Mesenchymal stem cell (in vitro differentiated cells and primary cell): ENCODE measurements at regions not wholly inside any gene's neighbourhood (a gene's known extent, or its start where the extent isn't known, plus 50 kb on each side); places are given as distances from the start of the nearest gene placed in this dataset.
"Not testable (repeated sequence)": the region's sequence is repeated elsewhere in the genome, so short reads cannot be mapped to it uniquely, and the experiment has no call there.

ENCODE experiments used
- DNase-seq: peaks from one replicate; pipeline ENCODE4 v3.0.0-alpha.2; 2013
- H2AFZ ChIP-seq: one replicate; pipeline ENCODE4 v1.6.1; 2013; ENCODE audit warnings: low read depth, mild to moderate bottlenecking, control low read depth, inconsistent platforms, low read length, moderate library complexity
- H2AK5ac ChIP-seq: 2 replicates; pipeline ENCODE4 v1.6.1; 2013; ENCODE audit warnings: low read length, moderate library complexity, mild to moderate bottlenecking, inconsistent platforms; ENCODE audit not compliant: severe bottlenecking
- H2BK120ac ChIP-seq: one replicate; pipeline ENCODE4 v1.6.1; 2013; ENCODE audit warnings: low read depth, mild to moderate bottlenecking, inconsistent platforms, low read length, moderate library complexity
- H2BK12ac ChIP-seq, 2 experiments: one replicate each; pipeline ENCODE4 v1.6.1; 2013; ENCODE audit warnings: inconsistent platforms in 2 of 2, low read length in 2 of 2, mild to moderate bottlenecking in 2 of 2, moderate library complexity in 2 of 2, control low read depth in 1 of 2
- H2BK15ac ChIP-seq: one replicate; pipeline ENCODE4 v1.6.1; 2013; ENCODE audit warnings: mild to moderate bottlenecking, low read depth, inconsistent platforms; ENCODE audit not compliant: poor library complexity, severe bottlenecking
- H2BK5ac ChIP-seq: 2 replicates; pipeline ENCODE4 v1.6.1; 2013; ENCODE audit warnings: low read depth, mild to moderate bottlenecking, low read length, control low read depth, inconsistent platforms; ENCODE audit not compliant: poor library complexity, severe bottlenecking
- H3K14ac ChIP-seq, 2 experiments: one replicate each; pipeline ENCODE4 v1.6.1; 2013; ENCODE audit warnings: inconsistent platforms in 2 of 2, low read length in 2 of 2, control low read depth in 1 of 2, mild to moderate bottlenecking in 1 of 2, moderate library complexity in 1 of 2
- H3K18ac ChIP-seq, 2 experiments: one replicate each; pipeline ENCODE4 v1.6.1; 2013; ENCODE audit warnings: inconsistent platforms in 2 of 2, low read length in 2 of 2, control low read depth in 1 of 2, low read depth in 1 of 2, mild to moderate bottlenecking in 1 of 2
- H3K23ac ChIP-seq, 2 experiments: one replicate each; pipeline ENCODE4 v1.6.1; 2013; ENCODE audit warnings: inconsistent platforms in 2 of 2, low read length in 2 of 2, mild to moderate bottlenecking in 2 of 2, moderate library complexity in 2 of 2, control low read depth in 1 of 2
- H3K27ac ChIP-seq: 2 replicates; pipeline ENCODE4 v1.5.1; 2013; ENCODE audit warnings: mild to moderate bottlenecking, moderate library complexity, low read length, control low read depth, inconsistent platforms; ENCODE audit not compliant: poor library complexity, severe bottlenecking
- H3K27me3 ChIP-seq, 2 experiments: 2 replicates each; pipeline versions ENCODE4 v1.6.1 to v1.7.0; 2013; ENCODE audit warnings: low read length in 2 of 2, mild to moderate bottlenecking in 2 of 2, moderate library complexity in 2 of 2, control low read depth in 1 of 2, inconsistent platforms in 1 of 2; ENCODE audit not compliant: control insufficient read depth in 1 of 2, insufficient read depth in 1 of 2
- H3K36me3 ChIP-seq, 2 experiments: 2 replicates each; pipeline versions ENCODE4 v1.6.1 to v1.7.0; 2013; ENCODE audit warnings: low read length in 2 of 2, control low read depth in 1 of 2, inconsistent platforms in 1 of 2, low read depth in 1 of 2, mild to moderate bottlenecking in 1 of 2; ENCODE audit not compliant: insufficient read depth in 2 of 2, control insufficient read depth in 1 of 2
- H3K4ac ChIP-seq, 2 experiments: one replicate each; pipeline ENCODE4 v1.6.1; 2013; ENCODE audit warnings: inconsistent platforms in 2 of 2, low read length in 2 of 2, mild to moderate bottlenecking in 2 of 2, moderate library complexity in 2 of 2, control low read depth in 1 of 2, low read depth in 1 of 2
- H3K4me1 ChIP-seq: 2 replicates; pipeline ENCODE4 v1.6.1; 2013; ENCODE audit warnings: low read depth, low read length, control low read depth; ENCODE audit not compliant: control insufficient read depth, insufficient read depth
- H3K4me2 ChIP-seq: 2 replicates; pipeline ENCODE4 v1.6.1; 2013; ENCODE audit warnings: low read length, mild to moderate bottlenecking, inconsistent platforms; ENCODE audit not compliant: poor library complexity, severe bottlenecking
- H3K4me3 ChIP-seq, 2 experiments: 2 replicates each; pipeline versions ENCODE4 v1.5.1 to v1.7.0; 2013; ENCODE audit warnings: low read length in 2 of 2, mild to moderate bottlenecking in 2 of 2, control low read depth in 1 of 2, low read depth in 1 of 2; ENCODE audit not compliant: insufficient read depth in 1 of 2
- H3K79me1 ChIP-seq: replicated peaks from 2 replicates; pipeline ENCODE4 v1.6.1; 2013; ENCODE audit warnings: mild to moderate bottlenecking, control low read depth, low read length, inconsistent platforms; ENCODE audit not compliant: poor library complexity, severe bottlenecking
- H3K9ac ChIP-seq: 2 replicates; pipeline ENCODE4 v1.7.0; 2013; ENCODE audit warnings: mild to moderate bottlenecking, low read length, moderate library complexity
- H3K9me3 ChIP-seq: 2 replicates; pipeline ENCODE4 v1.7.0; 2013; ENCODE audit warnings: mild to moderate bottlenecking, low read length; ENCODE audit not compliant: control insufficient read depth
- H4K8ac ChIP-seq: one replicate; pipeline ENCODE4 v1.6.1; 2013; ENCODE audit warnings: inconsistent platforms, mild to moderate bottlenecking, low read length, moderate library complexity
- H4K91ac ChIP-seq: one replicate; pipeline ENCODE4 v1.6.1; 2013; ENCODE audit warnings: mild to moderate bottlenecking, low read length, inconsistent platforms
- WGBS: methylation state at CpG from one replicate; pipeline ENCODE4 v1.1.7; 2013; ENCODE audit warnings: mixed read lengths; 5-methylcytosine and 5-hydroxymethylcytosine counted together

- H3K23ac ChIP-seq, H2BK5ac ChIP-seq, H3K79me1 ChIP-seq, DNase-seq, H3K9me3 ChIP-seq, H2AK5ac ChIP-seq, H4K91ac ChIP-seq, H2BK12ac ChIP-seq, H3K18ac ChIP-seq, H3K14ac ChIP-seq, H4K8ac ChIP-seq, H3K9ac ChIP-seq, H3K36me3 ChIP-seq, H2AFZ ChIP-seq, H2BK120ac ChIP-seq, H3K27me3 ChIP-seq, H3K4me2 ChIP-seq, H3K27ac ChIP-seq, H3K4me1 ChIP-seq, H3K4me3 ChIP-seq, H2BK15ac ChIP-seq, H3K4ac ChIP-seq: not testable (repeated sequence)
Observed at GRCh38 chr12:125353002-125353401, 287.8 kb downstream of the AACS start.

- WGBS = no CpG with 5 or more reads among the region's 2 CpGs
Observed at GRCh38 chr12:125353871-125354270, 288.6 kb downstream of the AACS start.

GRCh38 chr12:125355614-125356013 lies 290.4 kb downstream of the AACS start:
- Histone ChIP-seq H3K4ac (no peak overlapping the region), H2BK120ac (no peak overlapping the region), H3K18ac (no peak overlapping the region), H2AK5ac (no peak overlapping the region), H4K8ac (no peak overlapping the region), H2BK15ac (no peak overlapping the region), H3K79me1 (no peaks in the 10 kb centered on the region), H2BK5ac (no peak overlapping the region), H2AFZ (no peak overlapping the region), H3K36me3 (no peaks in the 10 kb centered on the region), H3K4me1 (no peaks in the 10 kb centered on the region), H3K27me3 (no peaks in the 10 kb centered on the region), H3K4me2 (no peak overlapping the region), H4K91ac (no peak overlapping the region), H3K9me3 (peaks cover 6% of the 10 kb centered on the region), H2BK12ac (no peak overlapping the region), H3K9ac (no peak overlapping the region), H3K14ac (no peak overlapping the region), H3K4me3 (no peak overlapping the region), H3K27ac (no peak overlapping the region), H3K23ac (no peak overlapping the region)
- 61% methylated on average over 5 of the region's 7 CpGs for WGBS
- no peak for DNase-seq

More at GRCh38 chr12:125353871-125354270, 288.6 kb downstream of the AACS start:
- no peak overlapping the region for H2AK5ac ChIP-seq
- no peak overlapping the region for H3K27ac ChIP-seq
- no peak overlapping the region for H4K91ac ChIP-seq
- H2BK15ac ChIP-seq = no peak overlapping the region
- no peak overlapping the region for H3K4ac ChIP-seq
- no peak overlapping the region for H3K4me2 ChIP-seq
- no peaks in the 10 kb centered on the region for H3K4me1 ChIP-seq
- H2BK120ac ChIP-seq = no peak overlapping the region
- H3K14ac ChIP-seq = no peak overlapping the region
- no peak overlapping the region for H3K18ac ChIP-seq
- no peaks in the 10 kb centered on the region for H3K36me3 ChIP-seq
- no peak overlapping the region for H3K23ac ChIP-seq
- no peak overlapping the region for H4K8ac ChIP-seq
- no peaks in the 10 kb centered on the region for H3K79me1 ChIP-seq
- H3K4me3 ChIP-seq = no peak overlapping the region
- no peak for DNase-seq
- no peak overlapping the region for H2BK12ac ChIP-seq
- H3K27me3 ChIP-seq = no peaks in the 10 kb centered on the region
- no peak overlapping the region for H3K9ac ChIP-seq
- no peak overlapping the region for H2AFZ ChIP-seq
- peaks cover 6% of the 10 kb centered on the region for H3K9me3 ChIP-seq
- no peak overlapping the region for H2BK5ac ChIP-seq

GRCh38 chr12:125356111-125356510 lies 290.9 kb downstream of the AACS start:
- H3K4ac ChIP-seq = no peak overlapping the region
- H3K79me1 ChIP-seq = no peaks in the 10 kb centered on the region
- H2AFZ ChIP-seq = no peak overlapping the region
- no peak overlapping the region for H2AK5ac ChIP-seq
- H2BK120ac ChIP-seq = no peak overlapping the region
- no peak overlapping the region for H2BK12ac ChIP-seq
- no peak overlapping the region for H2BK5ac ChIP-seq
- H4K8ac ChIP-seq = no peak overlapping the region
- H4K91ac ChIP-seq = no peak overlapping the region
- H2BK15ac ChIP-seq = no peak overlapping the region
- H3K4me3 ChIP-seq = no peak overlapping the region
- H3K27ac ChIP-seq = no peak overlapping the region
- 80% methylated on average over 3 of the region's 4 CpGs for WGBS
- DNase-seq = no peak
- H3K4me2 ChIP-seq = no peak overlapping the region
- H3K36me3 ChIP-seq = no peaks in the 10 kb centered on the region
- no peaks in the 10 kb centered on the region for H3K4me1 ChIP-seq
- peaks cover 6% of the 10 kb centered on the region for H3K9me3 ChIP-seq
- no peak overlapping the region for H3K9ac ChIP-seq
- no peaks in the 10 kb centered on the region for H3K27me3 ChIP-seq
- no peak overlapping the region for H3K18ac ChIP-seq
- no peak overlapping the region for H3K14ac ChIP-seq
- no peak overlapping the region for H3K23ac ChIP-seq
